ENCODE measurements at regions not wholly inside any gene's neighbourhood (a gene's known extent, or its start where the extent isn't known, plus 50 kb on each side); places are given as distances from the start of the nearest gene placed in this dataset.
A peak's percentile ranks its signal among the peaks of the same experiment; 100 is the strongest.
"Not testable (repeated sequence)": the region's sequence is repeated elsewhere in the genome, so short reads cannot be mapped to it uniquely, and the experiment has no call there.

GRCh38 chr11:67802623-67803022 is 128.2 kb upstream of the ALDH3B2 start:
- H3K4me3 ChIP-seq (ENCODE audit: low read depth in 2 of 2, low read length in 2 of 2); H3K36me3 ChIP-seq (ENCODE audit: control insufficient read depth, insufficient read depth, low read length); BruUV-seq (replicated peaks); H3K9me3 ChIP-seq (ENCODE audit: control insufficient read depth, insufficient read depth, low read depth, low read length); CTCF ChIA-PET; ATAC-seq; intact Hi-C loops (cut with micrococcal nuclease; ENCODE audit: unreplicated experiment); H3K4me1 ChIP-seq (ENCODE audit: control insufficient read depth, insufficient read depth, low read length); POLR2A ChIA-PET; in situ Hi-C loops (cut with HindIII; ENCODE audit: low pct_unique_long_range_greater_than_20kb, low sequenced_read_pairs); DNase-seq (ENCODE audit: low read depth, low spot score); H3K27ac ChIP-seq (ENCODE audit: low read length); H3K27me3 ChIP-seq (ENCODE audit: control insufficient read depth, insufficient read depth, low read length): not testable (repeated sequence)

DNA sequence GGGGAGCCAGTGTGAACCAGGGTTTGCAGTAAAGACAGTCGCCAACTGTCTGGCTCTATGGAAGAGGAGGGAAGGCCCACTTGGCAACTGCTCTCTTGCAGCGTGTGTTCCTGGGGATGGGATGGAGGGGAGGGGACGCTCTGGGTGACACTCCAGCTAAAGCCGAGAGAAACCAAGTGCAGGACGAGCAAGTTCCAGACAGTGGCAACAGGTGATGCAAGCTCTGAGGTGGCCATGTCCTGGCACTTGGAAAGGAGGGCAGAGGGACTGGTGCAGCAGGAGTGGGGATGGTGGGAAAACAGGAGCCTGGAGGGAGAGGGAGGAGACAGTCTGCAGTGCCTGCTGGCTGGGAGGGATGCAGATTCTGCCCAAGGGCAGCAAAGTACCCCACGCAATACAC is 127.0 kb upstream of the ALDH3B2 start:
- POLR2A ChIA-PET; DNase-seq (ENCODE audit: low read depth, low spot score); BruUV-seq (replicated peaks); H3K27me3 ChIP-seq (ENCODE audit: control insufficient read depth, insufficient read depth, low read length); H3K36me3 ChIP-seq (ENCODE audit: control insufficient read depth, insufficient read depth, low read length); intact Hi-C loops (cut with micrococcal nuclease; ENCODE audit: unreplicated experiment); H3K4me3 ChIP-seq (ENCODE audit: low read depth in 2 of 2, low read length in 2 of 2); H3K4me1 ChIP-seq (ENCODE audit: control insufficient read depth, insufficient read depth, low read length); H3K9me3 ChIP-seq (ENCODE audit: control insufficient read depth, insufficient read depth, low read depth, low read length); CTCF ChIA-PET; in situ Hi-C loops (cut with HindIII; ENCODE audit: low pct_unique_long_range_greater_than_20kb, low sequenced_read_pairs); H3K27ac ChIP-seq (ENCODE audit: low read length); ATAC-seq: not testable (repeated sequence)

DNA sequence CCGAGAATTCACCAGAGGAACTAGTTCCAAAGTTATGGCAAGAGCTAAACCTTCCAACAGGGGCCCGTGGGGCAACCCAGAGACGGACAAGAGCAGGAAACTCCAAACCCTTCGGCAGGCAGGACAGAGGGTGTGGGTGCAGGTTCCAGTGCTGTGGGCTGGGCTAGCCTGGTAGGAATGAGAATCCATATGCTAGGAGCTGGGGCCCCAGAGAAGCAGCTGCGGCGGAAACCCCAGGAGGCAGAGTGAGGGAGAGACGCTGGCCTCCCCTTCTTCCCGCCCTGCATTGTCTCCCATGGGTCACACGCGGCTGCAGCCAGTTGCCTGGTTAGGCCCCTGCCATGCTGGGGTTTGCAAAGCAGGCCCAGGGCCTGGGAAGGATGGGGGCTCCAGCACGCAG is 126.2 kb upstream of the ALDH3B2 start:
- in situ Hi-C loops (cut with HindIII; ENCODE audit: low pct_unique_long_range_greater_than_20kb, low sequenced_read_pairs); DNase-seq (ENCODE audit: low read depth, low spot score); intact Hi-C loops (cut with micrococcal nuclease; ENCODE audit: unreplicated experiment); H3K4me3 ChIP-seq (ENCODE audit: low read depth in 2 of 2, low read length in 2 of 2); CTCF ChIA-PET; H3K36me3 ChIP-seq (ENCODE audit: control insufficient read depth, insufficient read depth, low read length); BruUV-seq (replicated peaks); H3K4me1 ChIP-seq (ENCODE audit: control insufficient read depth, insufficient read depth, low read length); H3K9me3 ChIP-seq (ENCODE audit: control insufficient read depth, insufficient read depth, low read depth, low read length); H3K27ac ChIP-seq (ENCODE audit: low read length); POLR2A ChIA-PET; ATAC-seq; H3K27me3 ChIP-seq (ENCODE audit: control insufficient read depth, insufficient read depth, low read length): not testable (repeated sequence)

GRCh38 chr11:67799808-67800207 is 125.4 kb upstream of the ALDH3B2 start:
- DNase-seq (ENCODE audit: low read depth, low spot score); H3K27ac ChIP-seq (ENCODE audit: low read length); intact Hi-C loops (cut with micrococcal nuclease; ENCODE audit: unreplicated experiment); H3K4me1 ChIP-seq (ENCODE audit: control insufficient read depth, insufficient read depth, low read length); in situ Hi-C loops (cut with HindIII; ENCODE audit: low pct_unique_long_range_greater_than_20kb, low sequenced_read_pairs); CTCF ChIA-PET; ATAC-seq; BruUV-seq (replicated peaks); H3K27me3 ChIP-seq (ENCODE audit: control insufficient read depth, insufficient read depth, low read length); H3K9me3 ChIP-seq (ENCODE audit: control insufficient read depth, insufficient read depth, low read depth, low read length); H3K36me3 ChIP-seq (ENCODE audit: control insufficient read depth, insufficient read depth, low read length); POLR2A ChIA-PET; H3K4me3 ChIP-seq (ENCODE audit: low read depth in 2 of 2, low read length in 2 of 2): not testable (repeated sequence)
- TF ChIP-seq, protein P1, sequence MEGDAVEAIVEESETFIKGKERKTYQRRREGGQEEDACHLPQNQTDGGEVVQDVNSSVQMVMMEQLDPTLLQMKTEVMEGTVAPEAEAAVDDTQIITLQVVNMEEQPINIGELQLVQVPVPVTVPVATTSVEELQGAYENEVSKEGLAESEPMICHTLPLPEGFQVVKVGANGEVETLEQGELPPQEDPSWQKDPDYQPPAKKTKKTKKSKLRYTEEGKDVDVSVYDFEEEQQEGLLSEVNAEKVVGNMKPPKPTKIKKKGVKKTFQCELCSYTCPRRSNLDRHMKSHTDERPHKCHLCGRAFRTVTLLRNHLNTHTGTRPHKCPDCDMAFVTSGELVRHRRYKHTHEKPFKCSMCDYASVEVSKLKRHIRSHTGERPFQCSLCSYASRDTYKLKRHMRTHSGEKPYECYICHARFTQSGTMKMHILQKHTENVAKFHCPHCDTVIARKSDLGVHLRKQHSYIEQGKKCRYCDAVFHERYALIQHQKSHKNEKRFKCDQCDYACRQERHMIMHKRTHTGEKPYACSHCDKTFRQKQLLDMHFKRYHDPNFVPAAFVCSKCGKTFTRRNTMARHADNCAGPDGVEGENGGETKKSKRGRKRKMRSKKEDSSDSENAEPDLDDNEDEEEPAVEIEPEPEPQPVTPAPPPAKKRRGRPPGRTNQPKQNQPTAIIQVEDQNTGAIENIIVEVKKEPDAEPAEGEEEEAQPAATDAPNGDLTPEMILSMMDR (IDR thresholded peaks at IDR 0.05): peak; percentile 83

GRCh38 chr11:67797726-67798521 is 123.5 kb upstream of the ALDH3B2 start:
- DNase-seq (ENCODE audit: low read depth, low spot score); H3K27ac ChIP-seq (ENCODE audit: low read length); H3K9me3 ChIP-seq (ENCODE audit: control insufficient read depth, insufficient read depth, low read depth, low read length); CTCF ChIA-PET; H3K4me1 ChIP-seq (ENCODE audit: control insufficient read depth, insufficient read depth, low read length); H3K36me3 ChIP-seq (ENCODE audit: control insufficient read depth, insufficient read depth, low read length); in situ Hi-C loops (cut with HindIII; ENCODE audit: low pct_unique_long_range_greater_than_20kb, low sequenced_read_pairs); POLR2A ChIA-PET; ATAC-seq; BruUV-seq (replicated peaks); intact Hi-C loops (cut with micrococcal nuclease; ENCODE audit: unreplicated experiment); H3K4me3 ChIP-seq (ENCODE audit: low read depth in 2 of 2, low read length in 2 of 2); H3K27me3 ChIP-seq (ENCODE audit: control insufficient read depth, insufficient read depth, low read length): not testable (repeated sequence)

Measured in Panc1 (cell line).